SHP77 (cell line): ENCODE measurements at regions not wholly inside any gene's neighbourhood (a gene's known extent, or its start where the extent isn't known, plus 50 kb on each side); places are given as distances from the start of the nearest gene placed in this dataset.

ENCODE experiments used
- DNase-seq, 2 experiments: peaks; one replicate each; lab custom pipeline; 2025; lab: John Stamatoyannopoulos, UW

- DNase-seq: no peak
Observed at GRCh38 chr3:83302091-83302490, 1540.6 kb upstream of the GBE1 start.

DNA sequence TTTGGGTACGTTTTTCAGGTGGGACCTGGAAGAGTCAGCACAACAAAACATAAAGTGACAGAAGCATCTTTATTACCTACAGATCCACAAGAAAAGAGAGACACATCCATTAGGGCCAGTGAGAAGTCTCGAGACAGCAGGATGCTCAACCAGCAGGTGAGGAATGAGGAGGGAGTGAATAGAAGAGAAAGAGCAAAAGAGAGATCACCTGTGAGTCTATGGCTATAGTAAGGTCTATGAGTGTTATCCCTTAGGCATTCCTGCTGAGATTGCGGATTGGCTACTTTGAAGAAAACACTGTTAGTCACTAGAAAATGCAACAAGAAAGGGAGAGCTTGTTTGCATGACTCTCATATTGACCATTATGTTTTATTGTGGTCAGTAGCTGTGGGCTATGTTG is 1556.2 kb upstream of the GBE1 start:
- DNase-seq: no peak

- DNase-seq: no peak
Observed at GRCh38 chr3:83320726-83321125, 1559.3 kb upstream of the GBE1 start.

DNA sequence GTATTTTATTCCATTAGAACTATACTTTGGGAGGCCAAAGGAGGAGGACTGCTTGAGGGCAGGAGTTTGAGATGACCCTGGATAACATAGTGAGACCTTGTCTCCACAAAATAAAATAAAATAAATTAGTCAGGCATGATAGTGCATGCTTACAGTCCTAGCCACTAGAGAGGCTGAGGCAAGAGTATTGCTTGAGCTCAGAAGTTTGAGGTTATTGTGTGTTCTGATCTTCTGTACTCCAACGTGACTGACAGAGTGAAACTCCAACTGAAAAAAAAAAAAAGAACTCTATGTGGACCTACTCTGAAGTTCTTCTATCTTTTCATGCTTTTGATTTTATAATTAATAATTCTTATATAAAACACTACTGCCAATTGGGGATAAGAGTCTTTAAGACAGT is 1560.0 kb upstream of the GBE1 start:
- no peak for DNase-seq

- DNase-seq: no peak
Observed at GRCh38 chr3:83321891-83322290, 1560.4 kb upstream of the GBE1 start.

DNA sequence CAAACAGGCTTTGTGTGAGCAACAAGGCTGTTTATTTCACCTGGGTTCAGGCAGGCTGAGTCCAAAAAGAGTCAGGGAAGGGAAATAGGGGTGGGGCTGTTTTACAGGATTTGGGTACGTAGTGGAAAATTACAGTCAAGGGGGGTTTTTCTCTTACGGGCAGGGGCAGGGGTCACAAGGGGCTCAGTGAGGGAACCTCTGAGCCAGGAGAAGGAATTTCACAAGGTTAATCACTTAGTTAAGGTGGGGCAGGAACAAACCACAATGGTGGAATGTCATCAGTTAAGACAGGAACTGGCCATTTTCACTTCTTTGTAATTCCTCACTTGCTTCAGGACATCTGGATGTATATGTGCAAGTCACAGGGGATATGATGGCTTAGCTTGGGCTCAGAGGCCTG is 1592.8 kb upstream of the GBE1 start:
- no peak for DNase-seq

- DNase-seq: no peak
Observed at GRCh38 chr3:83393276-83393675, 1565.5 kb upstream of the CADM2 start.

GRCh38 chr3:83403927-83404326 is 1554.9 kb upstream of the CADM2 start:
- DNase-seq: no peak

GRCh38 chr3:83426300-83426699 is 1532.5 kb upstream of the CADM2 start:
- DNase-seq: no peak

DNA sequence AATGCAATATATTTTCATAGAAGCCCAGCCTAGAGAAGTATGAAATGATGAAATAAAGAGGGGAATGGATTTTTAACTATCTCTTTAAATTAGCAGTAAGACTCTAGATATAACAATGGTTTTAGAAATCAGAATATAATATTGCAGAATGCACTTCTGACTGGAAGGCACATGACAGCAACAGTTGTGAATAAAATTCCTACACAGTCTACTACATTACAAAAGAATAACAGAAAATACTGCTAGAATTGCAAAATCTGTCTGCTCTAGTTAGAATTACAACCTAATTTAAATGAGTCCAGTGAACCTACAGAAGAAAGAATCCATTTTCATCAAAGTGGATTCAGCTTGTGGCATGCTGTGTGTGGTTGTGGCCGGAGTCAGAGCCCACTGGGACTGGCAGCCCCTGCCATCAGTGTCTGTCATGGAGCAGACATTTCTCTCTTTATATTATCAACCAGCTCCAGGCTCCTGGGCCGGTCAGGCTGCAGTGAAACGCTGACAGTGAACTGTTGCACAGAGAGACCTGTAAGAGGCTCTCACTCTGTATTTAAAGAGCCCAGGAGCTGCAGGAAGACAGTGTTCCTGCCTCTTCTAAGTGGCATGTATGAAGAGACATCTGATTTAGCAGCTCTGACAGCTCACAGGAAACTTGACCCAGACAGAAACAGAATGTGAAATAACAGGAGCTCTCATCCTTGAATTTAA is 1523.8 kb upstream of the CADM2 start:
- DNase-seq: peak; percentile 54 to 59

DNA sequence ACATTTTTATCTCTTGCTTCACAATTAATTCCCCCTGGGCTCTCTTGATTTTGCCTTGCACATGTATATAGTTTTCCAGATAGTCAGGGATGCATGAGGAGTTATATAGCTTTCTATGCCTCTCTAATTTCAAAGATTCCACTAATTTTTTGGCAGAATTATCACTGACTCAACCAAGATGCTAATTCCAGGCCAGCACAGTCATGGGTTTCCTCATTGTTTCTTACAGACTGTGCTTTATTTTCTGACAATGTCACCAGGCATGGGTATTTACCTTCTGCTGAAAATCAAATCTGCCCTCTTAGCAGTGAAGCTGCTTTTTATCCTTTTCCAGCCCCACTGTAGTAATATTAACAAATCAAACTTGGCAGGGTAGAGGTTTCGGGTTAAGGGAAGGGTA is 1520.6 kb upstream of the CADM2 start:
- no peak for DNase-seq

- no peak for DNase-seq
Observed at GRCh38 chr3:83453056-83453455, 1505.7 kb upstream of the CADM2 start.

DNA sequence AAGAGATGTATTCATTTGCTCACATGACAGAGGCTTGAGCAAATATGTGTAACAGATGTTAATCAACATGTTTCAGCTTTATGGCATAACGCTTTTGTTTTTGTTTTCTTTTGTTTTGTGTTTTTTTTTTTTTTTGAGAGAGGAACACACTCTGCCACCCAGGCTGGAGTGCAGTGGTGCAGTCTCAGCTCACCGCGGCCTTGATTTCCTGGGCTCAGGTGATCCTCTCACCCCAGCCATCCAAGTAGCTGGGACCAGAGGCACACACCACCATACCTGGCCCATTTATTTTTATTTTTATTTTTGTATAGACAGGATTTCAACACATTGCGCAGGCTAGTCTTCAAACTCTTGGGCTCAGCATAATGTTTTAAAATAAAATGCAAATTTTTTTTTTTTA is 1504.4 kb upstream of the CADM2 start:
- DNase-seq: no peak

GRCh38 chr3:83457551-83457950 is 1501.2 kb upstream of the CADM2 start:
- DNase-seq: no peak

DNA sequence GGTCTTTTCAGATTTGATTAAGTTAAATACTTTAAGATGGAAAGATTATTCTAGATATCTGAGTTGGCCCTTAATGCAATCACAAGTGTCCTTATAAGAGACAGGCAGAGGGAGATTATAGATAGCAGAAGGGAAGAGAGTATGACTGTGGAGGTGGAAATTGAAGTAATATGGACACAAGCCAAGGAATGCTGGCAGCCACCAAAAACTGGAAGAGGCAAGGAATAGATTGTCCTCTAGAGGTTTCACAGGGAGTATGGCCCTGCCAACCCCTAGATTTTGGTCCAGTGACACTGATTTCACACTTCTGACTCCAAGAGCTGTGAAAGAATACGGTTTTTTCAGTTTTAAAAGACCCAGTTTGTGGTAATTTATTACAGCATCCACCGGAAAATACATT is 1498.7 kb upstream of the CADM2 start:
- no peak for DNase-seq

- DNase-seq: no peak
Observed at GRCh38 chr3:83461411-83461810, 1497.4 kb upstream of the CADM2 start.

- no peak for DNase-seq
Observed at GRCh38 chr3:83477563-83477962, 1481.2 kb upstream of the CADM2 start.

DNA sequence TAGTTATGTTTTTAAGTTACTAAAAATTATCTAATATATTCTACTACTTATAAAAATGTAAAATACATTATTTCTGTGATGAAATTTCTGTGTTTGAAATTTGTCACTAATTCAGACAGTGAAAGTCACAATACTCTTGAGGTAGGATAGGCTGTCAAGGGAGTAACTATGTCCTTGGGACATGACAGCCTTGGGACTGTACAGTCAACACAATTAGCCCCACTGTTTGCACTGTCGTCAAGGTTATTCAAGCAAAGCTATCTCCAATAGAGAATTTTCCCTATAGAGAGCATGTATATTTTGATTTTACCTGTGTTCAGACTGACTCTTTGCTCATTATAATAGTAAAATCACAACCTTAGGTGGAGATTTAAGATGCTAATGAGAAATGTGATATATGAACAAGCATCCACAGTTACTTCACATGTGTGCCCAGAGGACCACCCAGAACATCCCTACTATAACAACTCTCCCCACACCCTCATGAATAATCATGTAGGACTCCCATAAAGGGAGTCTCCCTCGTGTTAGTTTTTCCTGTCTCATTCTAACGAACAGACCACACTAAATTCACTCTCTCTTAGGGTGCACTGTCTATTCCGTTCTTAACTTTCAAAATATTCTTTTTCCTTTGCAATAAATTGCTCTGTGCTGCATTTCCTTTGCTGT is 1476.3 kb upstream of the CADM2 start:
- DNase-seq: no peak

- no peak for DNase-seq
Observed at GRCh38 chr3:83496462-83496861, 1462.3 kb upstream of the CADM2 start.

- no peak for DNase-seq
Observed at GRCh38 chr3:83498361-83499016, 1460.3 kb upstream of the CADM2 start.

GRCh38 chr3:83500422-83500821 is 1458.4 kb upstream of the CADM2 start:
- no peak for DNase-seq

- DNase-seq: no peak
Observed at GRCh38 chr3:83500931-83501330, 1457.9 kb upstream of the CADM2 start.

- DNase-seq: no peak
Observed at GRCh38 chr3:83513051-83513450, 1445.7 kb upstream of the CADM2 start.
